ENCODE measurements at regions not wholly inside any gene's neighbourhood (a gene's known extent, or its start where the extent isn't known, plus 50 kb on each side); places are given as distances from the start of the nearest gene placed in this dataset.

- Histone ChIP-seq H3K36me3 (ENCODE audit: insufficient read depth, low read length) (no peaks in the 10 kb centered on the region), H3K4me3 (ENCODE audit: low read depth, low read length, poor library complexity, severe bottlenecking) (no peak overlapping the region), H3K4me1 (ENCODE audit: insufficient read depth, low read length, poor library complexity, severe bottlenecking) (no peaks in the 10 kb centered on the region), H3K9me2 (ENCODE audit: insufficient read depth, low read length) (no peaks in the 10 kb centered on the region), H3K27ac (ENCODE audit: low read depth, low read length, poor library complexity, severe bottlenecking) (no peak overlapping the region), H3K4me2 (ENCODE audit: low read length) (no peak overlapping the region), H3K9me3 (ENCODE audit: low read length) (no peaks in the 10 kb centered on the region), H3K79me2 (ENCODE audit: insufficient read depth, low read depth, low read length) (no peaks in the 10 kb centered on the region), H4K20me1 (ENCODE audit: insufficient read depth, low read length) (no peaks in the 10 kb centered on the region), H2AFZ (ENCODE audit: low read length) (no peak overlapping the region)
- ChIA-PET POLR2A (no interaction called here), CTCF (ENCODE audit: unreplicated experiment) (no interaction called here)
- TF ChIP-seq CTCF (conservative IDR thresholded peaks at IDR 0.05; ENCODE audit: low read length): no peak
- no peak for TF ChIP-seq EZH2phosphoT487 (IDR thresholded peaks at IDR 0.05; ENCODE audit: borderline replicate concordance, low read depth, low read length)
- no peak for DNase-seq (ENCODE audit: low spot score)
- intact Hi-C loops (cut with micrococcal nuclease; ENCODE audit: unreplicated experiment): no loop called here
- BruUV-seq (replicated peaks): no TSS peak
Measured at GRCh38 chr15:49752517-49752916, 131.7 kb downstream of the DTWD1 start.

DNA sequence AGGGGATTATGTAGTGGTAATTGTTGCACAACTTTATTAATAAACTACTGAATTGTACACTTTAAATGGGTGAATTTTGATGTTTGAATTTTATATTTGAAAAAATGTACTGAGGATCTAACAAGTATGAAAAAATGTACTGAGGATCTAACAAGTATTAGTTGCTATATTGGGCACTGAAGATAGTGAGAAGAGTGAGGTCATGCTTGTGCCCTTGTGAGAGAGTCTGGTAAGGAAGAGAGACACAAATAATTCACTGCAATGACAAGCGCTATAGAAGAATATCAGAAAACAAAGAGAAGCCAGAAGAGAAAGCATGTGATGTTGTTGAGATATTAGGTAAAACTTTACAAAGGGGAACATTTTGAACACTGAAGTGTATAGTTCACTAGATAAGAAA, 137.6 kb downstream of the DTWD1 start:
- POLR2A ChIA-PET: no interaction called here
- no peak for DNase-seq (ENCODE audit: low spot score)
- Histone ChIP-seq H3K4me1 (ENCODE audit: insufficient read depth, low read length, poor library complexity, severe bottlenecking) (no peaks in the 10 kb centered on the region), H2AFZ (ENCODE audit: low read length) (no peak overlapping the region), H3K27ac (ENCODE audit: low read depth, low read length, poor library complexity, severe bottlenecking) (no peak overlapping the region), H4K20me1 (ENCODE audit: insufficient read depth, low read length) (no peaks in the 10 kb centered on the region), H3K4me3 (ENCODE audit: low read depth, low read length, poor library complexity, severe bottlenecking) (no peak overlapping the region), H3K4me2 (ENCODE audit: low read length) (no peak overlapping the region), H3K36me3 (ENCODE audit: insufficient read depth, low read length) (no peaks in the 10 kb centered on the region), H3K9me3 (ENCODE audit: low read length) (peaks cover 14% of the 10 kb centered on the region; the same call in 1 of the 2 replicates), H3K9me2 (ENCODE audit: insufficient read depth, low read length) (no peaks in the 10 kb centered on the region), H3K79me2 (ENCODE audit: insufficient read depth, low read depth, low read length) (no peaks in the 10 kb centered on the region)
- no TSS peak for BruUV-seq (replicated peaks)
- CTCF ChIA-PET (ENCODE audit: unreplicated experiment): no interaction called here
- TF ChIP-seq EZH2phosphoT487 (IDR thresholded peaks at IDR 0.05; ENCODE audit: borderline replicate concordance, low read depth, low read length) (no peak), CTCF (conservative IDR thresholded peaks at IDR 0.05; ENCODE audit: low read length) (no peak)
- intact Hi-C loops (cut with micrococcal nuclease; ENCODE audit: unreplicated experiment): no loop called here

DNA sequence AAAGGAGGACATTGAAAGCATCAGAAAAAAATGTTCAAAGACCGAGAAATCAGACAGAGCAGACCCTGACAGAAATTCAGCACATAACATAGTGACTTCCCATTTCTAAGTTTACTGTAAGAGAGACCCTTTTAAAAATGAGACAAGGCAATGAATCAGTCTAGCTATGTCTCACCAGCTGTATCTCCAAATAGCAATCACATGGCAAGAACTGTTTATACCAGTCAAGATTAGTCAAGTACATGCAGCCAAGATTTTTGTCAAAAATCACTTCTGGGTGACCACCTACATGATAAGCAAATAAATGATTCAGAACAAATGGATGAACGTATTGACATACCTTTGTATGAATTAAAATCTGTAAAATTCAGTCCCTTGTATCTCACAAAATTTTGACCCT, 138.0 kb downstream of the DTWD1 start:
- H3K9me2 ChIP-seq (ENCODE audit: insufficient read depth, low read length): no peaks in the 10 kb centered on the region
- ChIA-PET POLR2A (no interaction called here), CTCF (ENCODE audit: unreplicated experiment) (no interaction called here)
- DNase-seq (ENCODE audit: low spot score): no peak
- no peaks in the 10 kb centered on the region for H3K4me1 ChIP-seq (ENCODE audit: insufficient read depth, low read length, poor library complexity, severe bottlenecking)
- H3K79me2 ChIP-seq (ENCODE audit: insufficient read depth, low read depth, low read length): no peaks in the 10 kb centered on the region
- no peak overlapping the region for H2AFZ ChIP-seq (ENCODE audit: low read length)
- intact Hi-C loops (cut with micrococcal nuclease; ENCODE audit: unreplicated experiment): no loop called here
- BruUV-seq (replicated peaks): no TSS peak
- no peak overlapping the region for H3K4me2 ChIP-seq (ENCODE audit: low read length)
- no peak overlapping the region for H3K27ac ChIP-seq (ENCODE audit: low read depth, low read length, poor library complexity, severe bottlenecking)
- no peaks in the 10 kb centered on the region for H4K20me1 ChIP-seq (ENCODE audit: insufficient read depth, low read length)
- TF ChIP-seq CTCF (conservative IDR thresholded peaks at IDR 0.05; ENCODE audit: low read length): no peak
- H3K36me3 ChIP-seq (ENCODE audit: insufficient read depth, low read length): no peaks in the 10 kb centered on the region
- no peak overlapping the region for H3K4me3 ChIP-seq (ENCODE audit: low read depth, low read length, poor library complexity, severe bottlenecking)
- peaks cover 14% of the 10 kb centered on the region; the same call in 1 of the 2 replicates for H3K9me3 ChIP-seq (ENCODE audit: low read length)
